A204.1 (cell line): ENCODE measurements at regions not wholly inside any gene's neighbourhood (a gene's known extent, or its start where the extent isn't known, plus 50 kb on each side); places are given as distances from the start of the nearest gene placed in this dataset.
"Not testable (repeated sequence)": the region's sequence is repeated elsewhere in the genome, so short reads cannot be mapped to it uniquely, and the experiment has no call there.

Experiments used
- FAIRE-seq: peaks from 2 replicates; lab custom pipeline; 2012; peaks lifted over from hg19 to GRCh38; lab: Jason Lieb, UNC

- FAIRE-seq = no peak
Measured at GRCh38 chr6:168823397-168824212, 382.6 kb downstream of the SMOC2 start.

DNA sequence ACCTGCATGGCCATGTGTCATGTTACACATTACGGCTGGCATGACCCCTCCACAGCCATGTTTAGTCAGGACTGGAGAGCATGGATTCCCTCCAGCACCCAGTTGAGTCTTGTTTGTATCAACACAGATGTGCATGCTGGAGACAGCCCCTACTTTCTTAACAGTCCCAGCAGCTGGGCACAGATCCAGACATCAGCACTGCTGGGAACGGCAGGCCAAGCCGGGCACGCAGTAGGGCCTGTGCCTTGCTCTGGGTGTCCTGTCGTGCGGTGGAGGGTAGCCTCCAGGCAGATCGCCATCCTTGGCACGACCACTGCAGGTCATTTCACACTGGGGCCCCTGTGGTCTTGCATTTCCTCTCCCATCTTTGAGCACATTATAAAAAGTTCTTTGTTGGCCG, 381.4 kb downstream of the SMOC2 start:
- no peak for FAIRE-seq

DNA sequence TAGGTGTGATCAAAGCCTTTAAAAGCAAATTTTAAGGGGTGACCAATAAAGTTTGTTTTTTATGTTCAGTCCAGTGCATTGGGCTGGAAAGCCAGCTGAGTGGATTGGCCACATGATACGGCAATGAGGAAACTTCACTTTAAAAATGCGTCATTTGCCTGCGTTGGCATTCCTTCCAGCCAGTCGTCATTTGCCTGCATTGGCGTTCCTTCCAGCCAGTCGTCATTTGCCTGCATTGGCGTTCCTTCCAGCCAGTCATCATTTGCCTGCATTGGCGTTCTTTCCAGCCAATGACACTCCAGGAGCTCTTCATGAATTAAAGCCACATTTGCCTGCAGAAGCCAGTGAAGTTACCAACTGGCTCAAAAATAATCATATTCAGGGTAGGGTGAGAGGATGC, 378.6 kb downstream of the SMOC2 start:
- no peak for FAIRE-seq

DNA sequence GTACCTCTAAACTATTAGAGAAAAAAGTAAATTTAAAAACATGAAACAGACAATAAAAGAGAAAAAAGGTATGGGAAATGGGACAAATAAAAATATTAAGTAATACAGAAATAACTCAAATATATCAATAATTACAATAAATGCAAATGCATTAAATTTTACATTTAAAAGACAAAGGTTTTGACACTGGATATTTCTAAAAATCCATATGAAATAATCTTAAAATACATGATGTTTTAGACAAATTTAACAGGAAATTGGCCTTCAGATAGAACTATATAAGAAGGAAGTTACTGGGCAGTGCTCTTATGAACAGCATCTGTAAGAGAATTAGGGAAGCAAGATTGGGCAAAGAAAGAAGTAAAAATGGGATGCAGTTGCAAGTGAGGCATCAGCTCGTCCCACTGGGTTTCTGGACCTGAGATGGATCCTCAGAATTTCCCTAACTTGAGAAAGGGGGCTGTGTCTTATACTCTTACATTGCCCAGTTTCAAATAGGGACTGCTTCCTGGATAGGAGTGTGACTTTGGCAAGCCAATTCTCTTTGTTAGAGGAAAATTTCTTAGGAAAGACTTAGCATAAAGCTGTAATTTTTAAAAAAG, 376.7 kb downstream of the SMOC2 start:
- peak; percentile 6 for FAIRE-seq

DNA sequence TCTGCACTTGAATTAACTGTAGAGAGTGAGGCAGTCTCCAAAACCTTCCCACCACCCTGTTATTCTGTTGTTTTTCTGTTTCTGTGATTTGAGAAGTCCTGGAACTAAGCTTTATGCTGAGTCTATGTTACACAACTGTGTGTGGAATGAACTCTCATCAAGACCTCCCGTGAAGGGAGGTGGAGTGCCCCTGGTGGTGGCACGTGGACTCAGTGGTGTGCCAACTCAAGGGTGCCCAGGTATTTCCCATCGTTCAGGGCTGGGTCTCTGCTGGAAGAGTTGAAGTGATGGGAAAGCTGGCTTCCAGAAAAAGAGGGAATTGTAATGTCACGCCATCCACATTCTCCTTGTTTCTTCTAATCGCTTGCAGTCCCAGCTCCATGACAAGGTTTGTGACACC, 374.2 kb downstream of the SMOC2 start:
- no peak for FAIRE-seq

- no peak for FAIRE-seq
Measured at GRCh38 chr6:168808232-168808631, 367.2 kb downstream of the SMOC2 start.

- FAIRE-seq = no peak
Measured at GRCh38 chr6:168804331-168804730, 363.3 kb downstream of the SMOC2 start.

GRCh38 chr6:168803874-168804273, 362.9 kb downstream of the SMOC2 start:
- FAIRE-seq = no peak

DNA sequence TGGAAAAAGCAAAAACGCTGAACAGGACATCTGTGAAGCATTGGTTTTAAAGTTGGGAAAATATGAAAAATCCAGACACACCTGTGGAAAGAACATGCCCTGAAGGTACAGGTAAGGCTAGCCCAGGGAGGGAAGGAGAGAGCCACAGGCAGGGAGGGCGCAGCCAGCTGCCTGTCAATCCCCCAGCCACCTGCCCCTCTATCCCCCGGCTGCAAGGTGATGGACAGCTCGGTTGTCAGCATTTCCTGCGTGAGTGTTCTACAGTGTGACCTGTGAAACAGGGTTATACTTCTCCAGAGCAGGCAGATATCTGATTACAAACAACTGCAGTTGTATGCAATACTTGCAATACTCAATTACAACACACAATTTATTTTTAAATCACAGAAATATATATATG, 358.1 kb downstream of the SMOC2 start:
- FAIRE-seq = no peak

- FAIRE-seq = no peak
Measured at GRCh38 chr6:168796106-168796505, 355.1 kb downstream of the SMOC2 start.

- FAIRE-seq = not testable (repeated sequence)
Measured at GRCh38 chr6:168795611-168796010, 354.6 kb downstream of the SMOC2 start.

DNA sequence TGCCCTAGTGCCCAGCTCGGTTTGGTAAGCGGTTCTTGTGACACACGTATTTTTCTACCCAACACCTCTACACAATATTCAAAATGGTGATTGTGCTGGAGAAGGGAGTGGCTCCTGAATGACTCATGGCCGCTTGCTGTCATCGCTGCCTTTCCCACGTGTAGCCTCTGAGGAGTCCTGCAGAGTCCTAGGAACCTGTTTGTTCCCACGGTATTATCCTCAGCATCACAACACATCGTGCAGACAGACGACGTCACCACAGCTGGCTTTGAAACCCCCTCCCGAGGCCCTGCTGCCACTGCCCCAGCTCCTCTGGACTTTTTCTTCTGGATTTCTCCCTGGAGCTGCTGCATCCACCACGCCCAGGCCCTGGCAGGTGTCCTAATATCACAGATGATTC, 353.5 kb downstream of the SMOC2 start:
- FAIRE-seq = no peak

GRCh38 chr6:168793649-168794048, 352.7 kb downstream of the SMOC2 start:
- no peak for FAIRE-seq

DNA sequence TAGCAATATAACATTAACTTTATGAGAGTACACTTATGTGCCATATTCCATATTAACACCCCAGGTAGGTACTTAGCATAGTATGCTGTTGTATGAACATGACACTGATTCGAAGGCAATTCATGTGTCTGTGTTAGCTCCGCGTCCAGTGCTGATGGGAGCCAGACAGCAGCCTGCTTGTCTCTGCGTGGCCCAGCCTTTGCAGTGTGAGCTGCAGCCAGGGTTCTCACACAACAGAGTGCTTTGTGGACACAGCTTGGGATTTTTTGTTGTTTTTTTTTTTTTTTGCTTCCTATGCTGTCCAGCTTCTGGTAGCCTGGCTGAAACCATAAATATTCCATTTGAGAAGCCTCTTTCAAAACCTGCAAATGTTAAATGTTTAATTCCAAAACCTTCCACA, 350.9 kb downstream of the SMOC2 start:
- FAIRE-seq = no peak

GRCh38 chr6:168789699-168790098, 348.7 kb downstream of the SMOC2 start:
- no peak for FAIRE-seq

GRCh38 chr6:168785720-168786511, 344.9 kb downstream of the SMOC2 start:
- no peak for FAIRE-seq

- FAIRE-seq = no peak
Measured at GRCh38 chr6:168784426-168784825, 343.4 kb downstream of the SMOC2 start.

- FAIRE-seq = no peak
Measured at GRCh38 chr6:168783720-168784119, 342.7 kb downstream of the SMOC2 start.

DNA sequence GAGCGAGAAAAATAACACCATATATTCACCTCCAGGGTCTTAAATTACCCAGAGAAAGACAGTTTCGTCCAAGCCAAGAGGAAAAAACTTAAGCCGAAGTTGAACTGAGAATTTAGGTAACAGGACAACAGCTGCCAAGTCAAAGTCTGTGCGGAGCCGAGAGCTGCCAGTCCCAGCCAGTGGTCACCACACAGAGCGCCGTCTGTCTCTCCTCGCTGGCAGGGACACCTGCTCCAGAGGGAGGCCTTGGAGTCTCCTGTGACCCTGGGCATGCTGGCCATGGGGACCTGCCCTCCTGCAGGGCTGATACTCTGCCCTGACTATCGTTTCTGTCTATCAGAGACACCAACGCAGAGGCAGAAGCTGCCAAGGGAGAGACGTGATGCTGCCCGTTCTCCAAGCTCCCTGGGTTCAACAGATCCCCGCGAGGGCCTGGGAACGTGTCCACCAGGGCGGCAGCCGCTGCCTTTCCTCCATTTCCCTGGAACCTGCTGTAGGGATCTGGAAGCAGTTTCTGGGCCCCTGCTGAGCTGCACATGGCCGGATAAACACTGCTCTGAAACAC, 341.3 kb downstream of the SMOC2 start:
- no peak for FAIRE-seq

GRCh38 chr6:168778201-168778600, 337.2 kb downstream of the SMOC2 start:
- FAIRE-seq = no peak

DNA sequence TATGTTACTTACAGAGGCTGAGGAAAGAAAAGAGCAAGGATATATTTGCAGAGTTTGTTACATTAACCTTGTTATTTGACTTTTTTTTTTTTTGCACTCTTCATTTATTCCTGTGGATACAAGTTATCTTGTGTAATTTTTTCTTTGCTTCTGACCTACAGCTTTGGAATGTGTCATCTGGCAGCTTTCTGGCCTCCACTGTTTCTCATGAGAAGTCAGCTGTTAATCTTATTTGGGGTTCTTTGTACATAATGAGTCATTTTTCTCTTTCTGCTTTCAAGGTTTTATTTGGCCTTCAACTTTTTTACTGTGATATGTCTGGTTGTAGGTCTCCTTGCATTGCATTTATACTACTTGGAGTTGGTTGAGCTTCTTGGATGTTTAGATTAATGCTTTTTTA, 333.4 kb downstream of the SMOC2 start:
- no peak for FAIRE-seq

DNA sequence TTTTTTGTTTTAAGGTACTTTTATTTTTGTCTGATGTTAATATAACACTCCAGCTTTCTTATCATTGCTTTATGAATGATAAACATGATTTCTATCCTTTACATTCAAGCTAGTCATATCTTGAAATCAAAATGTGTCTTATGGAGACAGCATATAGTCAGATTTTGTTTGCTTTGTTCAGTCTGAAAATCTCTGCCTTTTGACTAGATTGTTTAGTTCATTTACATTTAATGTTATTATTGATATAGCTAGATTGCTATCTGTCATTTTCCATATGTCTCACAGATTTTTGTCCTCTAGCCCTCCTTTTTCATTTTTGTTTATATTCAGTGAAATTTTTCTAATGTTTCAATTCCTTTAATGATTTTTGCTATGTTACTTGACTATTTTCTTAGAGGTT, 332.8 kb downstream of the SMOC2 start:
- FAIRE-seq = no peak

DNA sequence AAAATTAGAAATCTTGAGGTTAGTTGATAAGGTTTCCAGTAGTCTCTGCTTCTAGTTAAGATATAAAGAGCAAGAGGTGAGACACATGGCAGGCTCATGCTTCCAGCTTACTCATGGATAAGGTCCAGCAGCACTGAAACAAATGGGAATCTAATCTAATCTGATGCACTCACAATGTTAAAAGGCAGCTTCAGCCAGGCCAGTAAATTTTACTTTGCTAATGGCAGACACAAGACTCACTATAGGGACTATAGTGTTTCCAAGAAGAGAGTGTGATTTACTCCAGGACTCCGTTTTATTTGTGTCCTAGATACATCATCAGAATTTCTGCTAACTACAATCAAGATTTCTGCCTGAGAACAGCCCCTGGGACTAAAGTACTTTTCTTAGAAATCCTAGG, 324.8 kb downstream of the SMOC2 start:
- no peak for FAIRE-seq
